H1 (cell line): ENCODE measurements at regions not wholly inside any gene's neighbourhood (a gene's known extent, or its start where the extent isn't known, plus 50 kb on each side); places are given as distances from the start of the nearest gene placed in this dataset.

Experiments
- CHD1 ChIP-seq: IDR thresholded peaks from 2 replicates; pipeline ENCODE4 v1.6.1; 2012; ENCODE audit warnings: low read depth, low read length, improper control_type of control experiment
- SIRT6 ChIP-seq: IDR thresholded peaks from one replicate; pipeline ENCODE4 v1.7.1; 2012; ENCODE audit warnings: low read length, inconsistent platforms
- TCF12 ChIP-seq: IDR thresholded peaks from 2 replicates; pipeline ENCODE4 v1.6.1; 2011; ENCODE audit warnings: low read depth, mild to moderate bottlenecking, low read length

DNA sequence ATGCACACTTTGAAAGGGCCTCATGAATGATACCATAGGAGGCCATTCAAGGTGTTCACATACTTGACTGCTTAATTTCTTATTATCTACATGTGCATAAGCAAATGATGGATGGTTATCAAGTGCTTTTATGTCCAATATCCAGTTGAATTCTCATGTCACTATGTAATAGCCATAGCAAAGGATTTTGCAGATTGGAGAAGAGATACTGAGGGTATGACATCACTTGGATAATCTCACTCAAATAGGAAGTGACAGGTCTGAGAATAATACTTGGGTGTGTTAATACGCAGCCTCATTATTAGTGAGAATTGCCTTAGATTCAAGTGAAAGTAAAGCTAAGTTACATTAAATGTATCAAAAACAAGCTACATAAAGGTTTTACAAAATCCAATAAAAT, 1208.6 kb downstream of the CDH11 start (continued):
- TF ChIP-seq TCF12 (no peak), CHD1 (no peak), SIRT6 (no peak)
- TF ChIP-seq, all 59 proteins: peak for 0
